Vagina (tissue), 2 donors: ENCODE measurements at regions not wholly inside any gene's neighbourhood (a gene's known extent, or its start where the extent isn't known, plus 50 kb on each side); places are given as distances from the start of the nearest gene placed in this dataset.

Source experiments
- CTCF ChIP-seq, 3 experiments: fragments of 450-650 bp in 2 of 3; fragments of 200-600 bp in 1 of 3; sonication (generic) in 1 of 3; IDR thresholded peaks; one replicate each; pipeline ENCODE4 v1.5.1; 2017 to 2019; ENCODE audit warnings: antibody characterized with exemption in 3 of 3, mild to moderate bottlenecking in 2 of 3, moderate library complexity in 2 of 3
- POLR2A ChIP-seq, 2 donors: fragments of 450-650 bp; IDR thresholded peaks; one replicate each; pipeline ENCODE4 v1.6.1; 2017; ENCODE audit warnings: antibody characterized with exemption in 2 of 2, mild to moderate bottlenecking in 2 of 2, moderate library complexity in 2 of 2
- POLR2AphosphoS5 ChIP-seq, 2 donors: sonication (generic); formaldehyde crosslinking; IDR thresholded peaks; one replicate each; pipeline ENCODE4 v1.9.0; 2017; ENCODE audit warnings: antibody characterized with exemption in 2 of 2, mild to moderate bottlenecking in 2 of 2, low read depth in 1 of 2; ENCODE audit not compliant: insufficient read depth in 1 of 2

- no peak for TF ChIP-seq CTCF (IDR thresholded peaks at IDR 0.05)
- no peak for TF ChIP-seq POLR2A (IDR thresholded peaks at IDR 0.05)
- no peak for TF ChIP-seq POLR2AphosphoS5 (IDR thresholded peaks at IDR 0.05; ENCODE audit: insufficient read depth in 1 of 2, low read depth in 1 of 2)
These were observed 89.0 kb upstream of the IRX2 start for GRCh38 chr5:2840372-2840915.
